Midbrain (tissue), 1 donor: ENCODE measurements at regions not wholly inside any gene's neighbourhood (a gene's known extent, or its start where the extent isn't known, plus 50 kb on each side); places are given as distances from the start of the nearest gene placed in this dataset.

Experiments
- DNase-seq: peaks from one replicate; lab custom pipeline; 2025; lab: John Stamatoyannopoulos, UW

- no peak for DNase-seq
Measured at GRCh38 chr15:95319242-95319641, 1011.3 kb upstream of the NR2F2 start.

GRCh38 chr15:95323796-95324195 lies 1006.7 kb upstream of the NR2F2 start:
- no peak for DNase-seq

- DNase-seq: no peak
Measured at GRCh38 chr15:95324656-95325055, 1005.8 kb upstream of the NR2F2 start.

GRCh38 chr15:95325763-95326404 lies 1004.6 kb upstream of the NR2F2 start:
- no peak for DNase-seq

GRCh38 chr15:95326431-95327182 lies 1003.9 kb upstream of the NR2F2 start:
- no peak for DNase-seq

- no peak for DNase-seq
Measured at GRCh38 chr15:95327183-95327525, 1003.3 kb upstream of the NR2F2 start.

GRCh38 chr15:95327661-95328060 lies 1002.8 kb upstream of the NR2F2 start:
- no peak for DNase-seq

- DNase-seq: no peak
Measured at GRCh38 chr15:95328559-95328958, 1001.9 kb upstream of the NR2F2 start.

- DNase-seq: no peak
Measured at GRCh38 chr15:95329362-95329761, 1001.1 kb upstream of the NR2F2 start.

GRCh38 chr15:95341686-95342085 lies 988.8 kb upstream of the NR2F2 start:
- DNase-seq: no peak

- DNase-seq: no peak
Measured at GRCh38 chr15:95345867-95346266, 984.6 kb upstream of the NR2F2 start.

- DNase-seq: no peak
Measured at GRCh38 chr15:95346721-95347475, 983.6 kb upstream of the NR2F2 start.

GRCh38 chr15:95347837-95348236 lies 982.7 kb upstream of the NR2F2 start:
- DNase-seq: no peak

GRCh38 chr15:95350908-95351307 lies 979.6 kb upstream of the NR2F2 start:
- DNase-seq: no peak

- no peak for DNase-seq
Measured at GRCh38 chr15:95352631-95353187, 977.8 kb upstream of the NR2F2 start.

- DNase-seq: no peak
Measured at GRCh38 chr15:95353512-95353911, 977.0 kb upstream of the NR2F2 start.

GRCh38 chr15:95359966-95360365 lies 970.5 kb upstream of the NR2F2 start:
- no peak for DNase-seq

GRCh38 chr15:95362306-95362705 lies 968.2 kb upstream of the NR2F2 start:
- no peak for DNase-seq

- DNase-seq: no peak
Measured at GRCh38 chr15:95363646-95364045, 966.9 kb upstream of the NR2F2 start.

GRCh38 chr15:95365511-95366107 lies 964.9 kb upstream of the NR2F2 start:
- no peak for DNase-seq

- DNase-seq: no peak
Measured at GRCh38 chr15:95368191-95368590, 962.3 kb upstream of the NR2F2 start.
